ENCODE measurements at regions not wholly inside any gene's neighbourhood (a gene's known extent, or its start where the extent isn't known, plus 50 kb on each side); places are given as distances from the start of the nearest gene placed in this dataset.

GRCh38 chr10:16182144-16182543 is 254.7 kb upstream of the PTER start:
- no peak overlapping the region for H3K27ac ChIP-seq
- no peak for TF ChIP-seq ZFX (IDR thresholded peaks at IDR 0.05; ENCODE audit: borderline replicate concordance)
- TF ChIP-seq CTCF (IDR thresholded peaks at IDR 0.05), result no peak

DNA sequence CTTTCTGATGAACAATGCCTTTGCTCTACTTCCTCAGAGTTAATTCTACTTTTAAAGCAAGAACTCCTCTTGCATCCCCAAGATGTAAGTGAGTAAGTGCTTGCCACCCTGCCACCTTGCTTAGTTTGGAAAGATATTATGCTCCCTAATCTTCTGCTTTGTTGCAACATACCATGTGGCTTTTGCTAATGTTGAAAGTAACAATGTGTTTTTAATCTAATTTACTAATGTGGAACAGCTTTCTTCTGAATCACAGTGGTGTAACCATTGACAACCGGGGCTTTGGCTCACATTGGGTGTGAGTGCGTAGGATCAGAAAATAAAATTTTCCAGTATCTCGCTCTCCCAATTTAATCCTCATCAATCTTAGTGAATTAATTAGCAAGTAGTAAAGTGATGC is 254.1 kb upstream of the PTER start:
- no peak for TF ChIP-seq ZFX (IDR thresholded peaks at IDR 0.05; ENCODE audit: borderline replicate concordance)
- TF ChIP-seq CTCF (IDR thresholded peaks at IDR 0.05), result no peak
- H3K27ac ChIP-seq, result no peak overlapping the region

DNA sequence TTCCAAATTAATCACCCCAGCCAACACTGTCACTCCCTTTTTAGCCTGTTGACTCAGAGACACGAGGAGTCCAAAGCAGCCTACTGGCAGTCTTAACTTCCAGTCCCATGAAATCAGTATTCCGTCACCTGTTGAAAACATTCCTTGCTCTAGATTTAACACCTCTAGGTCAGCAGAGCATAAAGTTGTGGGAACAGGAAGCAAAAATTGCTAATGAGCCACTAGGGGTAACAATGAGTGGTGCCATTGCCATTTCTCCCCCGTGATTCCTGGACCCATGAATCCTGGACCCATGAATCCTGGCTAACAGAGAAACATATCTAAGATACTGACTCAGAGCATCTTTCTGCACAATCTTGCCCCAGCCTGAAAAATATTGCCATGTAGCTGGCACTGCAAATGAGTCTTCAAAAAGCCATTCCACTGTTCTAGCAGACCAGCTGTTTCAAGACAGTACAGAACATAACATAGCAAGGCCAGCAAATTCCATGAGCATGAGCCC is 252.7 kb upstream of the PTER start:
- H3K27ac ChIP-seq, result no peak overlapping the region
- TF ChIP-seq CTCF (IDR thresholded peaks at IDR 0.05) (no peak), ZFX (IDR thresholded peaks at IDR 0.05; ENCODE audit: borderline replicate concordance) (no peak)

DNA sequence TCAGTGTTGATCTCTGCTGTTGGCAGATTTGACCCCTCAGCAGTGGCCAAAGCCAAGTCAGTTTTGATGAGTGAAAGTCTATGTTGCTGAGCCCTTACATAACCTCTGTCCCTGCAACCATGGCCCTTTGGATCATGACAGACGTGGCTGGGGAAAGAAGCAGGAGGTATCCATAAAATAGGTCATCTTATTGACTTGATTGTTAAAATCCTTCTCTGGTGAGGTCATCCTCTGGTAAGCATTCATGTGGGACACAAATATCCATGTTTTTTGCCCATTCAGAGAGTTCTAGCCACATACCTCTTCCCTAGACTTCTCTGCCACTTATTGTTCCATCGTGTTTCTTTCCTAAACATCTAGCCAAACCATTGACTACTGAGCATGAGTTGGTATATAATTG is 251.9 kb upstream of the PTER start:
- TF ChIP-seq ZFX (IDR thresholded peaks at IDR 0.05; ENCODE audit: borderline replicate concordance) (no peak), CTCF (IDR thresholded peaks at IDR 0.05) (no peak)
- H3K27ac ChIP-seq, result no peak overlapping the region

DNA sequence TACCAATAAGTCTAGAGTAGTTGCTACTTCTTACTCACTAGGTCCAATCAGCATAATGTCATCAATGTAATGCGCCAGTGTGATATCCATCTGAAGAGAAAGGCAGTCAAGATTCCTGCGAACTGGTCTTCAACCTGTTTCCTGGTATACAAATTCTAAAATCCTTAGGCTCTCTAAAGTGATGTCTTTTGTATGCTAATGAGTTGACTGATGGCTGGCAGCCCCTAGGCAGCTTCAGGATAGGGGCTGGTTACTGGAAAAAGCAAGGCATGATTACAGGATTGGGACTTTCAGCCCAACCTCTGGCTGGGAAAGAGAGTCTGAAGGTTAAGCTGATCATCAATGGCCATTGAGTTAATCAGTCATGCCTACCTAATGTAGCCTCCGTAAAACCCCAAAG is 250.2 kb upstream of the PTER start:
- no peak for TF ChIP-seq ZFX (IDR thresholded peaks at IDR 0.05; ENCODE audit: borderline replicate concordance)
- no peak for TF ChIP-seq CTCF (IDR thresholded peaks at IDR 0.05)
- no peak overlapping the region for H3K27ac ChIP-seq

- no peak for TF ChIP-seq CTCF (IDR thresholded peaks at IDR 0.05)
- TF ChIP-seq ZFX (IDR thresholded peaks at IDR 0.05; ENCODE audit: borderline replicate concordance), result no peak
- H3K27ac ChIP-seq, result no peak overlapping the region
These were observed 249.6 kb upstream of the PTER start for GRCh38 chr10:16187161-16187560.

GRCh38 chr10:16192337-16192736 is 244.5 kb upstream of the PTER start:
- no peak overlapping the region for H3K27ac ChIP-seq
- TF ChIP-seq ZFX (IDR thresholded peaks at IDR 0.05; ENCODE audit: borderline replicate concordance), result no peak

GRCh38 chr10:16193241-16193640 is 243.6 kb upstream of the PTER start:
- TF ChIP-seq CTCF (IDR thresholded peaks at IDR 0.05) (no peak), ZFX (IDR thresholded peaks at IDR 0.05; ENCODE audit: borderline replicate concordance) (no peak)
- H3K27ac ChIP-seq, result no peak overlapping the region

Measured in 22Rv1 (cell line).